Breast epithelium (tissue), 3 donors: ENCODE measurements at regions not wholly inside any gene's neighbourhood (a gene's known extent, or its start where the extent isn't known, plus 50 kb on each side); places are given as distances from the start of the nearest gene placed in this dataset.

Source experiments
- CTCF ChIP-seq, 3 donors: fragments of 450-650 bp; IDR thresholded peaks; one replicate each; pipeline ENCODE4 v1.5.1; 2016 to 2017; ENCODE audit warnings: antibody characterized with exemption in 3 of 3, mild to moderate bottlenecking in 3 of 3, moderate library complexity in 3 of 3
- POLR2AphosphoS5 ChIP-seq, 3 donors: sonication (generic); formaldehyde crosslinking; IDR thresholded peaks; one replicate each; pipeline ENCODE4 v1.6.1; 2017; ENCODE audit warnings: antibody characterized with exemption in 3 of 3

DNA sequence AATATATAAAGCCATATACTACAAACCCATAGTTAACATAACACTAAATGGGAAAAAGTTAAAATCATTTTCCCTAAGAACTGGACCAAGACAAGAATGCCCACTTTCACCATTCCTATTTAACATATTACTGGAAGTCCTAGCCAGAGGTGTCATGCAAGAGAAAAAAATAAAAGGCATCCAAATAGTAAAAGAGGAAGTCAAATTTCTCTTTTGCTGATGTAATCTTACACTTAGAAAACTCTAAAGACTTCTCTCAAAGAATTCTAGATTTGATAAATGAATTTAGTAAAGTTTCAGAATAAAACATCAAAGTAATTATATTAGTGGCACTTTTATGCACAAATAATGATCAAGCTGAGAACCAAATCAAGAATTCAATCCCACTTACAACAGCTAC, 678.9 kb upstream of the SLITRK5 start:
- no peak for TF ChIP-seq CTCF (IDR thresholded peaks at IDR 0.05)
- TF ChIP-seq POLR2AphosphoS5 (IDR thresholded peaks at IDR 0.05), result no peak
